OCI-LY7 (cell line): ENCODE measurements at regions not wholly inside any gene's neighbourhood (a gene's known extent, or its start where the extent isn't known, plus 50 kb on each side); places are given as distances from the start of the nearest gene placed in this dataset.

Experiments used
- BruUV-seq: library from RNA; stranded (reverse); fragments of 400-500 nt; replicated peaks from 2 replicates; lab custom pipeline; 2021; lab: Mats Ljungman, UMichigan
- CTCF ChIA-PET: fragments of 300-600 bp; sonication (Branson Sonifier 250); formaldehyde crosslinking; loops from one replicate; lab custom pipeline; 2022; ENCODE audit warnings: antibody characterized with exemption; ENCODE audit not compliant: unreplicated experiment; lab: Charles Lee
- POLR2A ChIA-PET: fragments of 300-600 bp; sonication (Branson Sonifier 250); formaldehyde crosslinking; loops from one replicate; lab custom pipeline; 2022; ENCODE audit warnings: antibody characterized with exemption; lab: Charles Lee
- DNase-seq: peaks from one replicate; pipeline ENCODE4 v3.0.0-alpha.2; 2015; ENCODE audit warnings: low spot score
- H2AFZ ChIP-seq: fragments of 200-600 bp; sonication (generic), shearing (Covaris generic); 2 replicates; pipeline ENCODE4 v1.6.1; 2014; ENCODE audit warnings: mild to moderate bottlenecking, antibody characterized with exemption, low read length, moderate library complexity
- H3K27ac ChIP-seq: fragments of 200-600 bp; sonication (generic); 2 replicates; pipeline ENCODE4 v1.5.1; 2014; ENCODE audit warnings: mixed run types, low read depth, mild to moderate bottlenecking, moderate library complexity, low read length, inconsistent platforms; ENCODE audit not compliant: poor library complexity, severe bottlenecking
- H3K36me3 ChIP-seq: fragments of 200-600 bp; sonication (generic); 2 replicates; pipeline ENCODE4 v1.6.1; 2014; ENCODE audit warnings: mild to moderate bottlenecking, antibody characterized with exemption, low read length, moderate library complexity, mixed read lengths; ENCODE audit not compliant: insufficient read depth
- H3K4me1 ChIP-seq: fragments of 200-600 bp; sonication (generic); 2 replicates; pipeline ENCODE4 v1.5.1; 2014; ENCODE audit warnings: mild to moderate bottlenecking, low read length; ENCODE audit not compliant: insufficient read depth, poor library complexity, severe bottlenecking
- H3K4me2 ChIP-seq: fragments of 200-600 bp; sonication (generic); 2 replicates; pipeline ENCODE4 v1.6.1; 2014; ENCODE audit warnings: mild to moderate bottlenecking, low read length
- H3K4me3 ChIP-seq: fragments of 200-600 bp; sonication (generic); 2 replicates; pipeline ENCODE4 v1.5.1; 2014; ENCODE audit warnings: mild to moderate bottlenecking, low read depth, low read length; ENCODE audit not compliant: poor library complexity, severe bottlenecking
- H3K79me2 ChIP-seq: fragments of 200-600 bp; sonication (generic); 2 replicates; pipeline ENCODE4 v1.6.1; 2016; ENCODE audit warnings: low read depth, mild to moderate bottlenecking, low read length, moderate library complexity, mixed read lengths; ENCODE audit not compliant: insufficient read depth
- H3K9me2 ChIP-seq: fragments of 200-600 bp; sonication (generic); 2 replicates; pipeline ENCODE4 v1.6.1; 2016; ENCODE audit warnings: mild to moderate bottlenecking, low read length, mixed read lengths; ENCODE audit not compliant: insufficient read depth
- H3K9me3 ChIP-seq: fragments of 200-600 bp; sonication (generic); 2 replicates; pipeline ENCODE4 v1.6.1; 2014; ENCODE audit warnings: mild to moderate bottlenecking, mixed run types, low read length, mixed read lengths
- H4K20me1 ChIP-seq: fragments of 200-600 bp; sonication (generic); 2 replicates; pipeline ENCODE4 v1.6.1; 2014; ENCODE audit warnings: mild to moderate bottlenecking, antibody characterized with exemption, low read length, moderate library complexity, mixed read lengths; ENCODE audit not compliant: insufficient read depth
- EZH2phosphoT487 ChIP-seq: fragments of 200-600 bp; sonication (generic); IDR thresholded peaks from 2 replicates; pipeline ENCODE4 v1.6.1; 2018; ENCODE audit warnings: low read depth, borderline replicate concordance, mild to moderate bottlenecking, mixed run types, antibody characterized with exemption, low read length, moderate library complexity, mixed read lengths
- intact Hi-C: fragments of 100-400 bp; cut with micrococcal nuclease; formaldehyde crosslinking; loops from one replicate; pipeline ENCODE4 v1.10.0; 2022; ENCODE audit not compliant: unreplicated experiment
- TF ChIP-seq, protein P1 (sequence below): fragments of 200-600 bp; sonication (generic); conservative IDR thresholded peaks from 2 replicates; pipeline ENCODE4 v1.5.1; 2014; ENCODE audit warnings: mild to moderate bottlenecking, antibody characterized with exemption, low read length, moderate library complexity, mixed read lengths

DNA sequence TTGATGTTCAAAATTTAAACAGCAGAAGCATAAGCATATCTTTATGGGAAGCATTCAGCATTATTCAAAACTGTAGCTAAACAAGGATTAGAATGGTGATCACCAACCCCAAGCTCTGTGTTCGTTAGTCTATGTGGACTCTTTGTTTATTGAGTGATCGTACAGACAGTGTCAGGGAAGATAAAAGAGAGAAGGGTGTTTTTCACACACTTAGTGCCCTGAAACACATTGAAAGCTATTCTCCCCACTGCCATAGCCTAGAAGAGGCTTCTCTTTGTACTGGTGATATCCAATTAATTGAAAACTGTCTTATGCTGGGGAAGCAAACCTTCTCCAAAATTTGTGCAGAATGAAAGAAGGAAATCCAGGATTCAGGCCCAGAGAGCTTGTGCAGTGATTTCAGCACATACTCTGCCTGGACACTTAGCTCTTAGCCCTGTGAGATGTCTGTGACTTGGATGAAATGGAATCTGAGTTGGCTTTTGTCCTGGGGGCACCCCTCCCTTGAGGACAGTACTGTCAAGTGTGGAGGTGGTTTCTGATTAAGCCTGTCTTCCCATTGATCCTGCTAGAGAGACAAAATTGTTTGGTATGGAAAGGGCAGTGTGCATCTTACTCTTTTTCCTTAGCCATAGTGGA, 125.7 kb upstream of the MTHFD1L start:
- intact Hi-C loops, result loop anchor here (2.0 kb wide), 2 partner anchors 53 to 75 kb away; no protein-coding TSS in a partner anchor
- no peaks in the 10 kb centered on the region for H4K20me1 ChIP-seq
- H3K9me3 ChIP-seq, result no peaks in the 10 kb centered on the region
- H3K79me2 ChIP-seq, result no peaks in the 10 kb centered on the region
- CTCF ChIA-PET, result interaction anchor here (0.7 to 1.0 kb wide), 2 partner anchors 53 to 141 kb away, joined by 3 to 11 read pairs; no protein-coding TSS in a partner anchor
- POLR2A ChIA-PET, result interaction anchor here (0.6 to 1.6 kb wide), 4 partner anchors 9 to 195 kb away, joined by 3 to 7 read pairs (median 4); no protein-coding TSS in a partner anchor
- H3K4me3 ChIP-seq, result no peak overlapping the region
- H3K27ac ChIP-seq, result no peak overlapping the region
- peaks cover 4% of the 10 kb centered on the region for H3K4me1 ChIP-seq
- no peaks in the 10 kb centered on the region for H3K36me3 ChIP-seq
- no peak overlapping the region for H2AFZ ChIP-seq
- no peaks in the 10 kb centered on the region for H3K9me2 ChIP-seq
- DNase-seq, result no peak
- no peak overlapping the region for H3K4me2 ChIP-seq
- BruUV-seq, result no TSS peak
- TF ChIP-seq EZH2phosphoT487, result no peak
- TF ChIP-seq, protein P1, sequence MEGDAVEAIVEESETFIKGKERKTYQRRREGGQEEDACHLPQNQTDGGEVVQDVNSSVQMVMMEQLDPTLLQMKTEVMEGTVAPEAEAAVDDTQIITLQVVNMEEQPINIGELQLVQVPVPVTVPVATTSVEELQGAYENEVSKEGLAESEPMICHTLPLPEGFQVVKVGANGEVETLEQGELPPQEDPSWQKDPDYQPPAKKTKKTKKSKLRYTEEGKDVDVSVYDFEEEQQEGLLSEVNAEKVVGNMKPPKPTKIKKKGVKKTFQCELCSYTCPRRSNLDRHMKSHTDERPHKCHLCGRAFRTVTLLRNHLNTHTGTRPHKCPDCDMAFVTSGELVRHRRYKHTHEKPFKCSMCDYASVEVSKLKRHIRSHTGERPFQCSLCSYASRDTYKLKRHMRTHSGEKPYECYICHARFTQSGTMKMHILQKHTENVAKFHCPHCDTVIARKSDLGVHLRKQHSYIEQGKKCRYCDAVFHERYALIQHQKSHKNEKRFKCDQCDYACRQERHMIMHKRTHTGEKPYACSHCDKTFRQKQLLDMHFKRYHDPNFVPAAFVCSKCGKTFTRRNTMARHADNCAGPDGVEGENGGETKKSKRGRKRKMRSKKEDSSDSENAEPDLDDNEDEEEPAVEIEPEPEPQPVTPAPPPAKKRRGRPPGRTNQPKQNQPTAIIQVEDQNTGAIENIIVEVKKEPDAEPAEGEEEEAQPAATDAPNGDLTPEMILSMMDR, result no peak

DNA sequence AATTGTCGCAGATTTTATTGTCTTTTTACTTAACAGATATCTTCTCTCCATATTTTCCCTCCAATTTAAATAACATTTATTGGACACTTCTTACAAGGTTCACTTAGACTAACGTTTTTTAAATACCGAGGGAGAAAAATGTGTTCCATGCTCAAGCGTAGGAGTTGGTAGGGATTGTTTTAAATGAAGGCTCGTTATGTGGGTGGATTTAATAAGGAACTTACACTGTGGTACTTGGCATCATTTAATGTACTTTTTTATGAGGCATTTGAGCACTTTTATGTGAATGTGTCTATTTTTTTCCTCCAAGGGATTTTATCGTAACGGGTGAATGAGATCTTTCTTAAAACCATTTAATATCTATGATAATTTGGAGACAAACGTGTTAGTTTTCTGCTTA, 125.0 kb upstream of the MTHFD1L start:
- no peaks in the 10 kb centered on the region for H3K9me2 ChIP-seq
- no peak overlapping the region for H2AFZ ChIP-seq
- ChIA-PET CTCF (no interaction called here), POLR2A (interaction anchor here (0.6 kb wide), 1 partner anchor 196 kb away, joined by 3 read pairs; no protein-coding TSS in a partner anchor)
- H3K79me2 ChIP-seq, result no peaks in the 10 kb centered on the region
- intact Hi-C loops, result loop anchor here (2.0 kb wide), 2 partner anchors 54 to 74 kb away; no protein-coding TSS in a partner anchor
- H3K4me1 ChIP-seq, result peaks cover 4% of the 10 kb centered on the region
- no peaks in the 10 kb centered on the region for H4K20me1 ChIP-seq
- no peak for DNase-seq
- no peaks in the 10 kb centered on the region for H3K36me3 ChIP-seq
- no peaks in the 10 kb centered on the region for H3K9me3 ChIP-seq
- BruUV-seq, result no TSS peak
- H3K4me2 ChIP-seq, result no peak overlapping the region
- no peak overlapping the region for H3K27ac ChIP-seq
- no peak for TF ChIP-seq EZH2phosphoT487
- TF ChIP-seq, protein P1, result no peak
- H3K4me3 ChIP-seq, result no peak overlapping the region
